Left ventricle myocardium inferior (tissue), 1 donor: ENCODE measurements at regions not wholly inside any gene's neighbourhood (a gene's known extent, or its start where the extent isn't known, plus 50 kb on each side); places are given as distances from the start of the nearest gene placed in this dataset.

Experiments
- DNase-seq: peaks from one replicate; pipeline ENCODE4 v3.0.0-alpha.2; 2020
- H3K27ac ChIP-seq: fragments of 200-600 bp; replicated peaks from 2 replicates; pipeline ENCODE4 v1.8.0; 2021
- H3K27me3 ChIP-seq: fragments of 200-600 bp; 2 replicates; pipeline ENCODE4 v1.8.0; 2021; ENCODE audit warnings: low read depth
- H3K36me3 ChIP-seq: fragments of 200-600 bp; 2 replicates; pipeline ENCODE4 v1.8.0; 2021
- H3K4me1 ChIP-seq: fragments of 200-600 bp; 2 replicates; pipeline ENCODE4 v1.8.0; 2021
- H3K4me3 ChIP-seq: fragments of 200-600 bp; 2 replicates; pipeline ENCODE4 v1.8.0; 2021; ENCODE audit warnings: mild to moderate bottlenecking, moderate library complexity
- H3K9me3 ChIP-seq: fragments of 200-600 bp; replicated peaks from 2 replicates; pipeline ENCODE4 v1.8.0; 2021
- intact Hi-C: fragments of 100-400 bp; cut with micrococcal nuclease; formaldehyde crosslinking; loops from one replicate; pipeline ENCODE4 v1.11.0; 2022
- TF ChIP-seq, protein P1 (sequence below): fragments of 200-600 bp; IDR thresholded peaks from 2 replicates; pipeline ENCODE4 v1.8.0; 2021; ENCODE audit warnings: antibody characterized with exemption, mild to moderate bottlenecking, borderline replicate concordance
- donor health status: DM: no; HTN: yes; CAD: no; lungs with severe emphysema.

DNA sequence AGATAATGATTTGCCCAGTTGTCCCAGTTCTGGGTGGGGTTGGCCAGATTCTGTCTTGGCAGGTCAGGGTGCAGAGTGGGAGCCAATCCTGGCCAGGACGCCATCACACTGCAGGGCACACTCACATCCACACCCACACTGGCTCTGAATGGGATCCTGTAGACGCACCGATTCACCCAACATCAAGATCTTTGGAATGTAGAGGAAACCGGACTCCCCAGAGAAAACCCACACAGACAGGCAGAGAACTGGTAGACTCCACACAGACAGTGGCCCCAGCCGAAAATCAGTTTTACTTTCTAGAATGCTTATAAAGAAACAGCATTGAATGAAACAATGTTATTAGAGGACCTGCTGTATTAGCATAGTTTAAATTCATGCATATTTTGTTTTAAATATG, 343.1 kb upstream of the DAB2 start:
- Histone ChIP-seq H3K36me3 (no peaks in the 10 kb centered on the region), H3K4me1 (no peaks in the 10 kb centered on the region), H3K4me3 (no peak overlapping the region), H3K9me3 (peaks cover 8% of the 10 kb centered on the region), H3K27ac (no peak overlapping the region), H3K27me3 (no peaks in the 10 kb centered on the region)
- intact Hi-C loops: no loop called here
- no peak for DNase-seq
- TF ChIP-seq, protein P1, sequence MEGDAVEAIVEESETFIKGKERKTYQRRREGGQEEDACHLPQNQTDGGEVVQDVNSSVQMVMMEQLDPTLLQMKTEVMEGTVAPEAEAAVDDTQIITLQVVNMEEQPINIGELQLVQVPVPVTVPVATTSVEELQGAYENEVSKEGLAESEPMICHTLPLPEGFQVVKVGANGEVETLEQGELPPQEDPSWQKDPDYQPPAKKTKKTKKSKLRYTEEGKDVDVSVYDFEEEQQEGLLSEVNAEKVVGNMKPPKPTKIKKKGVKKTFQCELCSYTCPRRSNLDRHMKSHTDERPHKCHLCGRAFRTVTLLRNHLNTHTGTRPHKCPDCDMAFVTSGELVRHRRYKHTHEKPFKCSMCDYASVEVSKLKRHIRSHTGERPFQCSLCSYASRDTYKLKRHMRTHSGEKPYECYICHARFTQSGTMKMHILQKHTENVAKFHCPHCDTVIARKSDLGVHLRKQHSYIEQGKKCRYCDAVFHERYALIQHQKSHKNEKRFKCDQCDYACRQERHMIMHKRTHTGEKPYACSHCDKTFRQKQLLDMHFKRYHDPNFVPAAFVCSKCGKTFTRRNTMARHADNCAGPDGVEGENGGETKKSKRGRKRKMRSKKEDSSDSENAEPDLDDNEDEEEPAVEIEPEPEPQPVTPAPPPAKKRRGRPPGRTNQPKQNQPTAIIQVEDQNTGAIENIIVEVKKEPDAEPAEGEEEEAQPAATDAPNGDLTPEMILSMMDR: no peak

DNA sequence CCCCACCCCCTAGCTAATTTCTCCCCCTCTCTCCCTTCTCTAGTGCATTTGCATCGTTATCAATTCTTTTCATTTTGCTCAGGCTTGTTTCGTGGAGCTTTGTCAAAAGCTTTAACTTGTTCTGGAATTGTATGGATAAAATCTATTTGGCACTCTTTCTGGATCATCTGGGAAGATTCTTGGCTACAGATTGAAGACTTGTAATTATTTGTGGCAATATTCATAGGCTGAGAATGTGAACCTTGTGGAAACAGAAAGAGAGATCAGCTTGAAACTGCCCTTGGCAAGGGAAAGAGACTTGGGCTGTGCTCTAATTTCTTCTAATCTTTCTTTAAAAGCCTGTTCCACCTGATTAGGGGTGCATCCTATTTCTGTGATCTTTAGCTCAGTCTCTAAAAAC, 340.6 kb upstream of the DAB2 start:
- no peak for DNase-seq
- intact Hi-C loops: no loop called here
- H3K36me3 ChIP-seq: no peaks in the 10 kb centered on the region
- H3K27ac ChIP-seq: no peak overlapping the region
- no peaks in the 10 kb centered on the region for H3K27me3 ChIP-seq
- peaks cover 8% of the 10 kb centered on the region for H3K9me3 ChIP-seq
- H3K4me1 ChIP-seq: no peaks in the 10 kb centered on the region
- H3K4me3 ChIP-seq: no peak overlapping the region
- TF ChIP-seq, protein P1: no peak

DNA sequence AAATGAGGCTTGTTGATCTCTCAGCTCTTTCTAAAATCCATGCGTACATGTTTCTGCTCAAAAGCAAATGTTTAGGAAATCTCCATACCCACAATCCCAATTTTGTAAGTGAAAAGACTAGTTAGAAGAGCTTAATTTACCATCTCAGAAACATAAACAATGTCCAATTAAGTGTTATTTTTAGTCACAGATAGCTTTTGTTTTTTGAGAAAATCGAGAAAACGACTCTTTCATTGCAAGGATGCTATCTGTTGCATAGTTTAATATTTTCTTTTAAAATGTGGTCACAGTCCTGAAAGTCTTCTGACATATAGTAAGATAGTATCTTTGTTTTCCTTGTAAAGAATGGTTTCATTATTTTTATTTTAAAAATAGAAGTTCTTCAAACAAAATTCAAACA, 338.0 kb upstream of the DAB2 start:
- no peaks in the 10 kb centered on the region for H3K36me3 ChIP-seq
- no peaks in the 10 kb centered on the region for H3K4me1 ChIP-seq
- no peaks in the 10 kb centered on the region for H3K27me3 ChIP-seq
- TF ChIP-seq, protein P1: no peak
- no peak for DNase-seq
- no peak overlapping the region for H3K4me3 ChIP-seq
- H3K9me3 ChIP-seq: peaks cover 8% of the 10 kb centered on the region
- intact Hi-C loops: no loop called here
- H3K27ac ChIP-seq: no peak overlapping the region

DNA sequence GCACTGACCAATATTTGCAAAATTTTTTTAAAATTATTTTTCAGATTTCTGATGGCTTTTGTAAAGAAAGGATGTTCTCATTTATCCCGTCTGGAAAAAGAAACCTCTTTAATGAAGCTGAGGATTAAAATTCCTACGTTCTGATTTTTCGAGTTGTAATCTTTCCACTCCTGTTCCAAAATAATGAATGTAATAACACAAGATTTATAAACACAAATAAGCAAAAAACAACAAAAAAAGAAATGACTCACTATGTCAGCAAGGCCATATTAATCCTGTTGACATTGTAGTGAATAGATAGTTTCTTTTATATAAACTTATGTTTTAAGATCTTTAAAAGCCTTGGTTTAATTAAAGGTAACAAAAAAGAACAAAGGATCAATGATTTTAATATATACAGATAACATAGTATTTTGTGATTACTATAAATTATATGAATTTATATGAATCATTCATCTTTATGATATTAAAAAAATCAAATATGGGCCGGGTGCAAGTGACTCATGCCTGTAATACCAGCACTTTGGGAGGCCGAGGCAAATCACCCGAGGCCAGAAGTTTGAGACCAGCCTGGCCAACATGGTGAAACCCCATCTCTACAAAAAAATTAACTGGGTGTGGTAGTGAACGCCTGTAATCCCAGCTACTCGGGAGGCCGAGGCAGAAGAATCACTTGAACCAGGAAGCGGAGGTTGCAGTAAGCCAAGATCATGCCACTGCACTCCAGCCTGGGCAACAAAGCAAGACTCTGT, 336.6 kb upstream of the DAB2 start:
- no peaks in the 10 kb centered on the region for H3K4me1 ChIP-seq
- no peak overlapping the region for H3K4me3 ChIP-seq
- no peaks in the 10 kb centered on the region for H3K36me3 ChIP-seq
- no peak for DNase-seq
- peaks cover 8% of the 10 kb centered on the region for H3K9me3 ChIP-seq
- intact Hi-C loops: no loop called here
- peak overlapping the region; percentile 78 for H3K27ac ChIP-seq
- H3K27me3 ChIP-seq: no peaks in the 10 kb centered on the region
- TF ChIP-seq, protein P1: no peak

DNA sequence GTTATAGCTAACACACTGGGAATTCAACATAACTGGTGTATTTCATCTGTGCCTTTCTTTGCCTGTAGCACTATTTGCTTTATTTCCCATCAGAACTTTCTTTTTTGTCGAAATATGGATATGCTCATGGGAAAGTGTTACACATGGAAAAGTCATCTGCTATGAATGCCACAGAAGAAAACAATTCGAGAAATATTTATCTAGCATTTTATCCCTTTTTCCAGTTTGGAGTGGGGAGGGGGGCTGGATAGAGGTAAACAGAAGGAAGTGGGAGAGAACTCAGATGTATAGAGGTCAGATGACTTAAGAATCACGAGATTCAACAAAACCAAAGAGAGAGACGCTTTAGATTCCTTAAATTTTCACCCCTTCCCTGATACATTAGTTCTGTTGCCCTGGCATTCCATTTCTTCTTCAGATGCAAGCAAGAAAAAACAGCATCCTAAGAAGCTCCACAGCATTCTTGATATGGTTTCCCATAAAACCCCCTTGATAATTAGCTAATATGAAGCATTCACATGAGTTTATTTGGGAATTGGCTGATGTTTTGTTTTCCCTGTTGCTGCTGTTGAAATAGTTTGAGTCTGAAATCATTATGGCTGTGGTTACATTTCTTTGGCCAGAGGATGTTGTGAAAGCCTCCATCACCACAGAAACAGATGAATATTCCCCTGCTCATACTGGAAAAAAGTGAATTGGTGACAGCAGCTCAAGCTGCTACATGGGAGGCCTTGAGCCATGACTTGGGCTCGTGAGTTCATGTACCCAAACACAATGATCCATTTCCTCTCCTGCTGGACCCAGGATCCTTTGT, 335.8 kb upstream of the DAB2 start:
- Histone ChIP-seq H3K36me3 (no peaks in the 10 kb centered on the region), H3K27me3 (no peaks in the 10 kb centered on the region), H3K4me1 (no peaks in the 10 kb centered on the region), H3K27ac (peak overlapping the region; percentile 78), H3K9me3 (peaks cover 8% of the 10 kb centered on the region), H3K4me3 (no peak overlapping the region)
- DNase-seq: peak; percentile 28
- TF ChIP-seq, protein P1: no peak
- intact Hi-C loops: no loop called here
